Panc1 (cell line): ENCODE measurements at regions not wholly inside any gene's neighbourhood (a gene's known extent, or its start where the extent isn't known, plus 50 kb on each side); places are given as distances from the start of the nearest gene placed in this dataset.
"Not testable (repeated sequence)": the region's sequence is repeated elsewhere in the genome, so short reads cannot be mapped to it uniquely, and the experiment has no call there.

Experiments used
- ATAC-seq: fragments of 200-7000 bp; cut with Tn5 transposase; 2 replicates; pipeline ENCODE4 v1.9.1; 2020; ENCODE audit warnings: mild to moderate bottlenecking, moderate library complexity
- BruUV-seq: library from RNA; stranded (reverse); fragments of 400-500 nt; replicated peaks from 2 replicates; lab custom pipeline; 2021; lab: Mats Ljungman, UMichigan
- CTCF ChIA-PET: fragments of 300-600 bp; sonication (Branson Sonifier 250); formaldehyde crosslinking; loops from one replicate; lab custom pipeline; 2022; ENCODE audit warnings: antibody characterized with exemption; lab: Charles Lee
- POLR2A ChIA-PET: fragments of 300-600 bp; sonication (Branson Sonifier 250); formaldehyde crosslinking; loops from one replicate; lab custom pipeline; 2022; ENCODE audit warnings: antibody characterized with exemption; lab: Charles Lee
- DNase-seq: peaks from one replicate; pipeline ENCODE4 v3.0.0-alpha.2; 2010; ENCODE audit warnings: low read depth, low spot score
- H3K27ac ChIP-seq: 2 replicates; pipeline ENCODE4 v1.5.1; 2011; ENCODE audit warnings: mild to moderate bottlenecking, low read length, inconsistent platforms
- H3K27me3 ChIP-seq: fragments of 200-500 bp; sonication (Bioruptor generic); 2 replicates; pipeline ENCODE4 v1.6.0; 2014; ENCODE audit warnings: low read length, inconsistent platforms; ENCODE audit not compliant: control insufficient read depth, insufficient read depth
- H3K36me3 ChIP-seq: fragments of 200-500 bp; sonication (Bioruptor generic); 2 replicates; pipeline ENCODE4 v1.5.1; 2014; ENCODE audit warnings: inconsistent platforms, mild to moderate bottlenecking, low read length, moderate library complexity; ENCODE audit not compliant: control insufficient read depth, insufficient read depth
- H3K4me1 ChIP-seq: 2 replicates; pipeline ENCODE4 v1.5.1; 2011; ENCODE audit warnings: inconsistent platforms, mild to moderate bottlenecking, low read length, moderate library complexity; ENCODE audit not compliant: control insufficient read depth, insufficient read depth
- H3K4me3 ChIP-seq, 2 experiments: 2 replicates each; pipeline ENCODE4 v1.5.1; 2011 to 2012; ENCODE audit warnings: low read depth in 2 of 2, low read length in 2 of 2, mild to moderate bottlenecking in 2 of 2, inconsistent platforms in 1 of 2, moderate library complexity in 1 of 2
- H3K9me3 ChIP-seq: fragments of 200-500 bp; sonication (Bioruptor generic); 2 replicates; pipeline ENCODE4 v1.5.1; 2014; ENCODE audit warnings: low read depth, mild to moderate bottlenecking, inconsistent platforms, low read length, moderate library complexity; ENCODE audit not compliant: control insufficient read depth, insufficient read depth
- CTCF ChIP-seq: fragments of 450-650 bp; IDR thresholded peaks from 2 replicates; pipeline ENCODE4 v1.5.1; 2017; ENCODE audit warnings: mild to moderate bottlenecking
- POLR2AphosphoS5 ChIP-seq: IDR thresholded peaks from 2 replicates; pipeline ENCODE4 v1.6.1; 2012; ENCODE audit warnings: mild to moderate bottlenecking, low read depth, low read length, moderate library complexity
- REST ChIP-seq, 2 experiments: IDR thresholded peaks; 2 replicates each; pipeline ENCODE4 v1.6.1; 2011 to 2012; ENCODE audit warnings: low read depth in 2 of 2, control low read depth in 1 of 2, low read length in 1 of 2, mild to moderate bottlenecking in 1 of 2, moderate library complexity in 1 of 2; ENCODE audit not compliant: insufficient read depth in 1 of 2
- SIN3A ChIP-seq: IDR thresholded peaks from 2 replicates; pipeline ENCODE4 v1.6.1; 2012; ENCODE audit warnings: low read depth, mild to moderate bottlenecking, low read length, moderate library complexity, borderline replicate concordance; ENCODE audit not compliant: insufficient read depth
- TCF7L2 ChIP-seq: IDR thresholded peaks from 2 replicates; pipeline ENCODE4 v1.6.1; 2011; ENCODE audit warnings: mild to moderate bottlenecking, low read depth, low read length, inconsistent platforms
- in situ Hi-C: cut with HindIII; loops from 2 replicates; pipeline ENCODE4 v1.10.0; 2016; ENCODE audit warnings: low sequenced_read_pairs, low pct_unique_long_range_greater_than_20kb
- intact Hi-C: fragments of 100-400 bp; cut with micrococcal nuclease; formaldehyde crosslinking; loops from one replicate; pipeline ENCODE4 v1.10.0; 2022; ENCODE audit not compliant: unreplicated experiment

- DNase-seq, result no peak
- H3K27ac ChIP-seq, result no peak overlapping the region
- TF ChIP-seq TCF7L2 (no peak), CTCF (no peak), SIN3A (no peak)
- ChIA-PET POLR2A (no interaction called here), CTCF (no interaction called here)
- no peaks in the 10 kb centered on the region for H3K36me3 ChIP-seq
- in situ Hi-C loops (no loop called here), intact Hi-C loops (no loop called here)
- no peak overlapping the region for H3K4me3 ChIP-seq
- ATAC-seq, result no peak
- H3K9me3 ChIP-seq, result no peaks in the 10 kb centered on the region
- no peaks in the 10 kb centered on the region for H3K4me1 ChIP-seq
- no peaks in the 10 kb centered on the region for H3K27me3 ChIP-seq
- BruUV-seq, result no TSS peak
Observed at GRCh38 chr13:83077499-83077898, 804.8 kb downstream of the SLITRK1 start.

GRCh38 chr13:83073930-83074329, 808.3 kb downstream of the SLITRK1 start:
- intact Hi-C loops, H3K36me3 ChIP-seq, BruUV-seq, in situ Hi-C loops, H3K27ac ChIP-seq, H3K9me3 ChIP-seq, H3K4me3 ChIP-seq, POLR2A ChIA-PET, H3K27me3 ChIP-seq, DNase-seq, H3K4me1 ChIP-seq, ATAC-seq, CTCF ChIA-PET: not testable (repeated sequence)

- ChIA-PET POLR2A (no interaction called here), CTCF (no interaction called here)
- Histone ChIP-seq H3K4me3 (no peak overlapping the region), H3K4me1 (no peaks in the 10 kb centered on the region), H3K36me3 (no peaks in the 10 kb centered on the region), H3K9me3 (no peaks in the 10 kb centered on the region), H3K27ac (no peak overlapping the region), H3K27me3 (no peaks in the 10 kb centered on the region)
- no peak for TF ChIP-seq TCF7L2
- TF ChIP-seq REST (IDR thresholded peaks at IDR 0.05; ENCODE audit: insufficient read depth in 1 of 2, low read depth in 2 of 2, low read length in 1 of 2), result no peak
- no peak for TF ChIP-seq POLR2AphosphoS5
- TF ChIP-seq SIN3A, result no peak
- no peak for TF ChIP-seq CTCF
- no TSS peak for BruUV-seq
- in situ Hi-C loops (no loop called here), intact Hi-C loops (no loop called here)
- ATAC-seq (no peak), DNase-seq (no peak)
Observed at GRCh38 chr13:83065108-83065507, 817.2 kb downstream of the SLITRK1 start.
